ENCODE measurements at regions not wholly inside any gene's neighbourhood (a gene's known extent, or its start where the extent isn't known, plus 50 kb on each side); places are given as distances from the start of the nearest gene placed in this dataset.

DNA sequence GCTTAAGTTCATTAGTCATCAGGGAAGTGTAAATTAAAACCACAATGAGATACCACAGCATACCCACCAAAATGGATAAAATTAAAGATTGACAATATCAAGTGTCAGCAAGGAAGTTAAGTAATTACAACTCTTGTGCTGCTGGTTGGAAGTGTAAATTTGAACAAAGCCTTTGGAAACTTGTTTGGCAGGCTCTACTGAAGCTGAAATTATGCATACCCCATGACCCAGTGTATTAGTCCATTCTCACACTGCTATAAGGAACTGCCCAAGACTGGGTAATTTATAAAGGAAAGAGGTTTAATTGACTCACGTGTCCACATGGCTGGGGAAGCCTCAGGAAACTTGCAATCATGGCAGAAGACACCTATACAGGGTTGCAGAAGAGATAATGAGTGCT lies 196.1 kb downstream of the PDCD6IP start:
- 0 to 23% (median 2%) methylated on average over 1 of the region's 1 CpG for WGBS, 3 donors
- no peak for FAIRE-seq
- Histone ChIP-seq H3K36me3 (ENCODE audit: control insufficient read depth in 3 of 3, insufficient read depth in 2 of 3, low read depth in 1 of 3, low read length in 3 of 3) (no peaks in the 10 kb centered on the region), H3K27me3 (ENCODE audit: control insufficient read depth in 3 of 3, insufficient read depth in 3 of 3, low read length in 3 of 3) (no peaks in the 10 kb centered on the region), H3K9me3 (ENCODE audit: control insufficient read depth in 2 of 2, insufficient read depth in 1 of 2, low read depth in 1 of 2, low read length in 1 of 2) (peaks cover 0 to 7% of the 10 kb centered on the region in 2 donors), H3K4me1 (ENCODE audit: control insufficient read depth in 3 of 3, insufficient read depth in 2 of 3, low read depth in 1 of 3, low read length in 2 of 3) (no peaks in the 10 kb centered on the region), H3K27ac (ENCODE audit: low read depth in 1 of 3, low read length in 2 of 3) (no peak overlapping the region), H3K4me3 (ENCODE audit: low read depth in 1 of 3, low read length in 3 of 3) (no peak overlapping the region)
- DNase-seq, result no peak

DNA sequence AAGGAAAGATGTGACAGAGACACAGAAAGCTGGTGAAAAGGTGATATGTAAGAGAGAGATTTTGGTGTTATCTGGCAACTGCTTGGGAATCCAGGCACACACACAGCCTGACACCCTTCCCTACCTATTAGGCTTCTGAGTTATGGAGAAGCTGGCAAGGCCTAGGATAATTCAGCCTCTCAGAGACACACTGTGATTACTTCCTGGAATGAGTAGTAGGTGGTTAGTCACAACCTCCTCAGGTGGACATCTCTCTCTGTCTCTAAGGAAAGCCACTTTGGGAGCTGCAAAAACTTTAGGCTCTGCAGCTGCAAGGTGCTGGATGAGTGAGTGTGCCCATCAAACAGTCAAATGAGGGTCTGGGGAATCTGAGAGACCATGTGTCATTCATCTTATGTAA lies 201.9 kb downstream of the PDCD6IP start:
- FAIRE-seq, result no peak
- Histone ChIP-seq H3K9me3 (ENCODE audit: control insufficient read depth in 2 of 2, insufficient read depth in 1 of 2, low read depth in 1 of 2, low read length in 1 of 2) (peaks cover 0 to 7% of the 10 kb centered on the region in 2 donors), H3K27ac (ENCODE audit: low read depth in 1 of 3, low read length in 2 of 3) (no peak overlapping the region), H3K4me1 (ENCODE audit: control insufficient read depth in 3 of 3, insufficient read depth in 2 of 3, low read depth in 1 of 3, low read length in 2 of 3) (peaks cover 0 to 3% (median 0%) of the 10 kb centered on the region in 3 donors), H3K36me3 (ENCODE audit: control insufficient read depth in 3 of 3, insufficient read depth in 2 of 3, low read depth in 1 of 3, low read length in 3 of 3) (no peaks in the 10 kb centered on the region), H3K4me3 (ENCODE audit: low read depth in 1 of 3, low read length in 3 of 3) (no peak overlapping the region), H3K27me3 (ENCODE audit: control insufficient read depth in 3 of 3, insufficient read depth in 3 of 3, low read length in 3 of 3) (no peaks in the 10 kb centered on the region)
- no peak for DNase-seq

DNA sequence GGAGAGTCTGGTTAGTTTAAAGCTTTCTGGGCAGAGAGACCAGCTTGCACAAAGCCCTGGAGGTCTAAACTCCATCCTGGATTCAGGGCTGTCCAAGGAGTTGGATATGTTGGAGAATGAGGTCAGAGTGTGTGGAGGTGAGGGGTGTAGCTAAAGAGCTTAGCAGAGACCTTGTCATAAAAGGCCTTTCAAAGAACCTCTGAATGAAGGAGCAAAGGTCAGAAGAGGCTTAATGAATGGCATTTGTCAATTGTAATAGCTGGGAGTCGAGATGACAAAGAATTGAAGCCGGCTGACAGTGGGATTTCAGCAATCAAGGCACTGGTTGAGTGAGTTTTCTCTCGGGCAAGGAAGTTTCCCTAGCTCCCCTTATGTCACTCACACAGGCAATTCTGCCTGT lies 202.6 kb downstream of the PDCD6IP start:
- H3K4me1 ChIP-seq (ENCODE audit: control insufficient read depth in 3 of 3, insufficient read depth in 2 of 3, low read depth in 1 of 3, low read length in 2 of 3), result peaks cover 0 to 3% (median 0%) of the 10 kb centered on the region in 3 donors
- H3K27me3 ChIP-seq (ENCODE audit: control insufficient read depth in 3 of 3, insufficient read depth in 3 of 3, low read length in 3 of 3), result no peaks in the 10 kb centered on the region
- WGBS, 3 donors, result 18 to 62% (median 18%) methylated on average over 3 of the region's 3 CpGs
- DNase-seq (peak; percentile 40 to 53), FAIRE-seq (no peak)
- H3K9me3 ChIP-seq (ENCODE audit: control insufficient read depth in 2 of 2, insufficient read depth in 1 of 2, low read depth in 1 of 2, low read length in 1 of 2), result no peaks in the 10 kb centered on the region
- H3K27ac ChIP-seq (ENCODE audit: low read depth in 1 of 3, low read length in 2 of 3), result no peak overlapping the region
- H3K36me3 ChIP-seq (ENCODE audit: control insufficient read depth in 3 of 3, insufficient read depth in 2 of 3, low read depth in 1 of 3, low read length in 3 of 3), result no peaks in the 10 kb centered on the region
- no peak overlapping the region for H3K4me3 ChIP-seq (ENCODE audit: low read depth in 1 of 3, low read length in 3 of 3)

DNA sequence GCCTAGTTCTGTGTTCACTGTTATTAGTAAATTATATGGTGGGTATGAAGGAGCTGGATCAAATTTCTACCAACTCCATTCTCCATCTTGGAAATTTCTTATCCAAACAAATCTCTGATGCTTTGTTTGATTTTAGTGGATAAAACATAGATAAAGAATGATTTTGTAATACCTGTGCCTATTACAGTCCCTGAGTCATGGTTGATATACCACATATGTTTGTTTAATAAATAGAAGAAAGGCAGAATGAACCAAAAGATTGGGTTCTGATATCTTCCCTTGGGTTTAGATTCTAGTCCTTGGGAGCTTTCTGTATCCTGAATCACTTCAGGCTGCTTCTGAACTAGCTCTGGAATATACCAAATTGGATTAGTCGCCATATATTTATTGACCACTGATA lies 203.6 kb downstream of the PDCD6IP start:
- DNase-seq (no peak), FAIRE-seq (no peak)
- no peak overlapping the region for H3K4me3 ChIP-seq (ENCODE audit: low read depth in 1 of 3, low read length in 3 of 3)
- 88 to 97% (median 93%) methylated on average over 1 of the region's 1 CpG for WGBS, 3 donors
- no peak overlapping the region for H3K27ac ChIP-seq (ENCODE audit: low read depth in 1 of 3, low read length in 2 of 3)
- peaks cover 0 to 3% (median 0%) of the 10 kb centered on the region in 3 donors for H3K4me1 ChIP-seq (ENCODE audit: control insufficient read depth in 3 of 3, insufficient read depth in 2 of 3, low read depth in 1 of 3, low read length in 2 of 3)
- H3K9me3 ChIP-seq (ENCODE audit: control insufficient read depth in 2 of 2, insufficient read depth in 1 of 2, low read depth in 1 of 2, low read length in 1 of 2), result no peaks in the 10 kb centered on the region
- H3K27me3 ChIP-seq (ENCODE audit: control insufficient read depth in 3 of 3, insufficient read depth in 3 of 3, low read length in 3 of 3), result no peaks in the 10 kb centered on the region
- no peaks in the 10 kb centered on the region for H3K36me3 ChIP-seq (ENCODE audit: control insufficient read depth in 3 of 3, insufficient read depth in 2 of 3, low read depth in 1 of 3, low read length in 3 of 3)

DNA sequence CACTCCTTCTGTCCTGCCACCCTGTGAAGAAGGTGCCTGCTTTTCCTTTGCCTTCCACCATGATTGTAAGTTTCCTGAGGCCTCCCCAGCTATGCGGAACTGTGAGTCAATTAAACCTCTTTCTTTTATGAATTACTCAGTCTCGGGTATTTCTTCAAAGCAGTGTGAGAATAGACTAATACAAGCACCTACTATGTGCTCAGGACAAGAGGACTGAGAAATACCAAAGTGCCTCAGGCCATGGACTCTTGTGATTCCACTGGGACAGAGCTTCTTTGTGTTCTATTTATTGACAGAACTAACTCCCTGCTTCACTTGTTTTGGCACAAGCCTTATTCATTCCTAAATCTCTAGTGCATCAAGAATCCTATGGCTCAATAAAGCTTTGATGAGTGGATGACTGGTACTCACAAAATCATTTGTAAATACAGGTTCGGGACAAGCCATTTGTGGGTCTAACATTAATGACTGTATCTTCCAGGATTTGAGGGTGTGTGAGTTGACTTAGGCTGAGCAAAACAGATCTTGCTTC lies 204.2 kb downstream of the PDCD6IP start:
- Histone ChIP-seq H3K27ac (ENCODE audit: low read depth in 1 of 3, low read length in 2 of 3) (no peak overlapping the region), H3K4me1 (ENCODE audit: control insufficient read depth in 3 of 3, insufficient read depth in 2 of 3, low read depth in 1 of 3, low read length in 2 of 3) (peaks cover 0 to 3% (median 0%) of the 10 kb centered on the region in 3 donors), H3K36me3 (ENCODE audit: control insufficient read depth in 3 of 3, insufficient read depth in 2 of 3, low read depth in 1 of 3, low read length in 3 of 3) (no peaks in the 10 kb centered on the region), H3K9me3 (ENCODE audit: control insufficient read depth in 2 of 2, insufficient read depth in 1 of 2, low read depth in 1 of 2, low read length in 1 of 2) (no peaks in the 10 kb centered on the region), H3K27me3 (ENCODE audit: control insufficient read depth in 3 of 3, insufficient read depth in 3 of 3, low read length in 3 of 3) (no peaks in the 10 kb centered on the region), H3K4me3 (ENCODE audit: low read depth in 1 of 3, low read length in 3 of 3) (no peak overlapping the region)
- DNase-seq, result no peak
- WGBS, 3 donors, result 63 to 77% (median 73%) methylated on average over 3 of the region's 3 CpGs
- no peak for FAIRE-seq

DNA sequence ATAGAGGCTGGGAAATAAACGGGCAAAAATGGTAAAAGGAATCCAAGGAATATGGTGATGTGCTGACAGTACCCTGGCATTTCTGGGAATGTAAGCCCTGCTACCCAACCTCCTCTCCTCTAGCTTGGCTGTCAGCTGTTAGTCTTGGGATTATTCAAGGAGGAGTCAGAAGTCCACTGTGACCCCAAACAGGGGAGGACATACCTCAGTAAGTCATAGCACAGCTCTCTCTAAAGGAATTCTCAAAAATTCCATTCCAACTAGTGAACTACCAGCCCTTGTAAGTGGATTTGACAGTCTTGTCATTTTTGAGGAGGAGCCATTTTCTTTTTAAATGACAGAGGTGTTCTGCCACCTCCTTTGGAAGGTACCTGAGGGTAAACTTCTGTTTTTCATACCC lies 207.5 kb downstream of the PDCD6IP start:
- Histone ChIP-seq H3K27me3 (ENCODE audit: control insufficient read depth in 3 of 3, insufficient read depth in 3 of 3, low read length in 3 of 3) (no peaks in the 10 kb centered on the region), H3K36me3 (ENCODE audit: control insufficient read depth in 3 of 3, insufficient read depth in 2 of 3, low read depth in 1 of 3, low read length in 3 of 3) (no peaks in the 10 kb centered on the region), H3K4me1 (ENCODE audit: control insufficient read depth in 3 of 3, insufficient read depth in 2 of 3, low read depth in 1 of 3, low read length in 2 of 3) (peaks cover 0 to 3% (median 0%) of the 10 kb centered on the region in 3 donors), H3K27ac (ENCODE audit: low read depth in 1 of 3, low read length in 2 of 3) (no peak overlapping the region), H3K4me3 (ENCODE audit: low read depth in 1 of 3, low read length in 3 of 3) (no peak overlapping the region), H3K9me3 (ENCODE audit: control insufficient read depth in 2 of 2, insufficient read depth in 1 of 2, low read depth in 1 of 2, low read length in 1 of 2) (no peaks in the 10 kb centered on the region)
- no peak for DNase-seq
- WGBS, 3 donors, result 68 to 94% (median 76%) methylated on average over 1 of the region's 1 CpG
- no peak for FAIRE-seq

DNA sequence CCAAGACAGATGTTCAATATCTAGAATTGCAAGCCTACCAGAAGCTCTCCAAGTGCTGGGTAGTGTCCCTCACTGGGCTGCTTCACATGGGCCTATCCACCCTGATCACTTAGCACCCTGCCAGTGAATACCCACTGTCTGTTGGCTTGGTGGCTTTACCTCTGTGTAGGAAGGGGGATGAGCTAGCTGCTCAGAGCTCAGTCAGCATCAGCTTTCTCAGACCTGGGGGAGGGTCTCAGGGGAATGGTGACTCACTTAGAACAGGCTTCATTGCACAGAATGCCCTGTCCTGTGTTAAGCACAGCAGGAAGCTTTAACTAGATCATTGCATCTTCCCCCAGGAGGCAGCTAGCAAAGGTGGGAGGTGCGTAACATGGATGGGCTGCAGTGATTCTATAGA lies 209.8 kb downstream of the PDCD6IP start:
- Histone ChIP-seq H3K36me3 (ENCODE audit: control insufficient read depth in 3 of 3, insufficient read depth in 2 of 3, low read depth in 1 of 3, low read length in 3 of 3) (no peaks in the 10 kb centered on the region), H3K4me1 (ENCODE audit: control insufficient read depth in 3 of 3, insufficient read depth in 2 of 3, low read depth in 1 of 3, low read length in 2 of 3) (peaks cover 0 to 5% (median 0%) of the 10 kb centered on the region in 3 donors), H3K9me3 (ENCODE audit: control insufficient read depth in 2 of 2, insufficient read depth in 1 of 2, low read depth in 1 of 2, low read length in 1 of 2) (no peaks in the 10 kb centered on the region), H3K4me3 (ENCODE audit: low read depth in 1 of 3, low read length in 3 of 3) (no peak overlapping the region), H3K27ac (ENCODE audit: low read depth in 1 of 3, low read length in 2 of 3) (no peak overlapping the region), H3K27me3 (ENCODE audit: control insufficient read depth in 3 of 3, insufficient read depth in 3 of 3, low read length in 3 of 3) (no peaks in the 10 kb centered on the region)
- WGBS, 3 donors, result 86 to 100% (median 97%) methylated on average over 1 of the region's 1 CpG
- DNase-seq (no peak), FAIRE-seq (no peak)

DNA sequence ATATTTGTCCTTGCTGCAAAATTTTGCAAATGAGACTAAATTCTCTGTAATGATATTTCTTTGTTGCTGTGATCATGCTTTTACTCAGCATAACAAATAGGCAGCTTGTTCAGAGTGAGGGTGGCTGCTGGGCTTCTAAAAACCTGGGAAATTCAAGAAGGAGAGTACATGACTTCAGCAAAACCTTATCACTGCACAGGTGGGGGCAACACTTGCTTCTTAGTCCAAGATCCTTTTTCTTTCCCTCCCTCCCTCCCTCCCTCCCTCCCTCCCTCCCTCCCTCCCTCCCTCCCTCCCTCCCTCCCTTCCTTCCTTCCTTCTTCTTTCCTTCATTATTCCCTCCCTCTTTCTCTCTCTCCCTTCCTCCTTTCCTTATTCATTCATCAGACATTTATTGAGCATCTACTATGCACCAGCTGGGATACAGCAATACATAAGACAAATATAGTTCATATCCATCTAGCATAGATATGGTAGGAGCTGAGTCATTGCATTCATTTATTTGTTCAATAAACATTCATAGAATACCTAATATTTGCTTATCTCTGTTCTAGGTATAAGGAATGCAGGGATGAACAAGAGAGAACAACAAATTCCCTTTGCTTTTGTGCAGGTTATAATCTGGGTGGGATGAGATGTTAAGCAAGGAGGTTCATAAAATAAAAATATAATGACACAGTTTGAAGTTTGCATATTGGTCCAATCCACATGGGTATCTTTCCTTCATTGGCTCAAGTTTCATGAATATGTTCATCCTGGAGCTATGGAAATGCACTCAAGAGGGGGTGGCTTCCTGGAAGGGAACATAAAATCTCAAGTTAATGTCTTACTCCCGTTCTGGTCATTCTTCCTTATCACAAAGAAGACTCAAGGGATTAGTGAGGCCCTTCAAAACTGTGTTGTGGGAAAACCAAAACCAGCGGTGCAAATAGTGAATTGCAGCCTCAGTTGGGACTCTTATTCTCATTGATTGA lies 210.7 kb downstream of the PDCD6IP start:
- H3K27me3 ChIP-seq (ENCODE audit: control insufficient read depth in 3 of 3, insufficient read depth in 3 of 3, low read length in 3 of 3), result no peaks in the 10 kb centered on the region
- peaks cover 0 to 5% (median 0%) of the 10 kb centered on the region in 3 donors for H3K4me1 ChIP-seq (ENCODE audit: control insufficient read depth in 3 of 3, insufficient read depth in 2 of 3, low read depth in 1 of 3, low read length in 2 of 3)
- H3K4me3 ChIP-seq (ENCODE audit: low read depth in 1 of 3, low read length in 3 of 3), result no peak overlapping the region
- H3K27ac ChIP-seq (ENCODE audit: low read depth in 1 of 3, low read length in 2 of 3), result no peak overlapping the region
- WGBS, 3 donors, result 26 to 58% (median 41%) methylated on average over 2 of the region's 2 CpGs
- no peak for FAIRE-seq
- DNase-seq, result no peak
- H3K36me3 ChIP-seq (ENCODE audit: control insufficient read depth in 3 of 3, insufficient read depth in 2 of 3, low read depth in 1 of 3, low read length in 3 of 3), result no peaks in the 10 kb centered on the region
- H3K9me3 ChIP-seq (ENCODE audit: control insufficient read depth in 2 of 2, insufficient read depth in 1 of 2, low read depth in 1 of 2, low read length in 1 of 2), result no peaks in the 10 kb centered on the region

Measured in small intestine (tissue), 7 donors.